Stimulated activated CD8-positive, alpha-beta memory T cell treated with anti-CD3 and anti-CD28 coated beads, Interleukin-15, amount 100 ng/mL, for 48 hours (primary cell): ENCODE measurements at regions not wholly inside any gene's neighbourhood (a gene's known extent, or its start where the extent isn't known, plus 50 kb on each side); places are given as distances from the start of the nearest gene placed in this dataset.
A peak's percentile ranks its signal among the peaks of the same experiment; 100 is the strongest.
"Not testable (repeated sequence)": the region's sequence is repeated elsewhere in the genome, so short reads cannot be mapped to it uniquely, and the experiment has no call there.

Source experiments
- DNase-seq, 2 donors: peaks; one replicate each; pipeline ENCODE4 v3.0.0-alpha.2; 2020; ENCODE audit warnings: low read depth in 2 of 2

GRCh38 chr6:11326116-11326515 lies 93.6 kb upstream of the NEDD9 start:
- no peak for DNase-seq

DNA sequence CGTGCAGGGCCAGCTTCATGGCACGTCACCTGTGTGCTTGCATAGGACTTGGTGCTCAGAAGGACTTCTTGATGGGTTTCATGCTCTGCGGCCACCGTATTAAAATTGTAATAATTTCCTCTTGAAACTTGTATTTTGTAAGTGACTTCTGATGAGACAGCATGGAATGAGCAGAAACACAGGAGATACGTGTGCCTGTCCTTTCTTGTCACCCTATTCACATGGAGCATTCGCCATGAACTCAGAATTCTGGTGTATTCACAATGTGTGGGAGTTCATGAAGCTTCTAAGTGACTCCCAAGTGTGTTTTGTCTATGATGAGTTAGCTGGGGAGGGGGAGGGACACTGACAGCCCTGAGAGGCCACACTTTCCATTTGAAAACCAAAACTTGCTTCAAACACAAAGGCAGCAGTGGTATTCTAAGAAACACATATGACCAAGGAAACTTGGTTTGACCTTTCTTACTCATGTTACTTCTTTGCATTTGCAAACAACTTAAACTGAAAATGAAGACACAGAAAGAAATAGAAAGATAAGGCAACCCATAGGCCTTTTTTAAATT lies 92.1 kb upstream of the NEDD9 start:
- DNase-seq = peak; percentile 56 to 58

DNA sequence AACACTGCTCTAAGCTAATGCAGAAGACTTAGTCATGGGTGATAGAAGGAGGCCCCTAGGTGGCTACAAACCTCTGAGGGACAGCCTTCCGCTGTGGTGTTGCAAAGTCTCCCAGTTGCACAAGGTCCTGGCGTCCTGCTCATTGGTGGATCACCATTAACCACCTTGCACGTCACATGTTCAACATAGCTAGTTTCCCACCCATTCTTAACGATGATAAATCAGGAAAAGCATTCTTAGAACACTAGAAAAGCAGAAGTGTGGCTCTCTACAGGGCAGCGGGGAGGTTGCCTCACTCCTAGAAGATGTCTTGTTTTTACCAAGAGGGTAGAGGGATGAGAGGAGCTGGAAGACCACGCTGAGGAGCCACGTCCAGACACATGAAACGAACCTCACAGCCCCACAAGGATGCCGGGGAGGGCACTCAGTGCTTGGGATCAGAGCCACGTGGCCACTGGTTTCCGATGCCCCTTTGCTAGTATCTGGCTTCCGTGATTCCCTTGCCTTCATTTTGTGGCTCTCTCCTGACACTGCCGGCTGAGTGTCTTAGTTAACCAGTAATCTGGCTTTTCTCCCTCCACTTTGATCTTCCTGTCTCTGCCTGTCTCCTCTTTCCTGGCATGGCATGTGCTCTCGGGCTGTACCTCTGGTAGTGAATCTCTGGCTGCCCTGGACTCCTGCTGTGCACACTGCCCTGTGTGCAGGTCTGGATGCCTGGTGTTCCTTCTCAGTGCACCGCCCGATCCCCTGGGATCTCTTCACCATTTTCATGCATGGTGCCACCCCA lies 91.4 kb upstream of the NEDD9 start:
- DNase-seq = no peak

DNA sequence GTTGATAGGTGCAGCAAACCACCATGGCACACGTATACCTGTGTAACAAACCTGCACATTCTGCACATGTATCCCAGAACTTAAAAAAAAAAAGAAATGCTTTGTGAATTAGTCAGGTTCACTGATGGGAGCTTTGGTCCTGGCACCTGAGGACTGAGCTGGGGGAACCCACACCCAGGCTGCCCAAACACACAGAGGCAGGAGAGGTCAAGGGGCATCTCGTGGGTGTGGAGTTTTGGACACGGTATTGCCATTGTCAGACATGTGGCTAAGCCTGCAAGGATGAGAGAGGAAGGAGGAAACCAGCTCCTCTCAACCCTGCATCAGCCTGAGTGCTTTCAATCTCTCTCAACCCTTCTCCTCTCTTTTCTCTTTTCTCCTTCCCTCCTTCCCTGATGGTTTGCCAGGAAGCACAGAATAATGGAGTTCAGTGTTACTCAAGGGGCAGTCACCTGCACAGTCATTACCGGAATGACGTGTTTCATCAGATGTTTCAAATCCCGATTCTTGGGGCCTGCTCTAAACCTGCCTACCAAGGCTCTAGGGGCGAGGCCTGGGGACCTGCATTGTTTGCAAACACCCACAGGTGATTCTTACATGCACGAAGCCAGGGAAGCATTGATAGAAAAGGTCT lies 89.9 kb upstream of the NEDD9 start:
- DNase-seq = no peak

GRCh38 chr6:11320914-11321597 lies 88.6 kb upstream of the NEDD9 start:
- DNase-seq = no peak

DNA sequence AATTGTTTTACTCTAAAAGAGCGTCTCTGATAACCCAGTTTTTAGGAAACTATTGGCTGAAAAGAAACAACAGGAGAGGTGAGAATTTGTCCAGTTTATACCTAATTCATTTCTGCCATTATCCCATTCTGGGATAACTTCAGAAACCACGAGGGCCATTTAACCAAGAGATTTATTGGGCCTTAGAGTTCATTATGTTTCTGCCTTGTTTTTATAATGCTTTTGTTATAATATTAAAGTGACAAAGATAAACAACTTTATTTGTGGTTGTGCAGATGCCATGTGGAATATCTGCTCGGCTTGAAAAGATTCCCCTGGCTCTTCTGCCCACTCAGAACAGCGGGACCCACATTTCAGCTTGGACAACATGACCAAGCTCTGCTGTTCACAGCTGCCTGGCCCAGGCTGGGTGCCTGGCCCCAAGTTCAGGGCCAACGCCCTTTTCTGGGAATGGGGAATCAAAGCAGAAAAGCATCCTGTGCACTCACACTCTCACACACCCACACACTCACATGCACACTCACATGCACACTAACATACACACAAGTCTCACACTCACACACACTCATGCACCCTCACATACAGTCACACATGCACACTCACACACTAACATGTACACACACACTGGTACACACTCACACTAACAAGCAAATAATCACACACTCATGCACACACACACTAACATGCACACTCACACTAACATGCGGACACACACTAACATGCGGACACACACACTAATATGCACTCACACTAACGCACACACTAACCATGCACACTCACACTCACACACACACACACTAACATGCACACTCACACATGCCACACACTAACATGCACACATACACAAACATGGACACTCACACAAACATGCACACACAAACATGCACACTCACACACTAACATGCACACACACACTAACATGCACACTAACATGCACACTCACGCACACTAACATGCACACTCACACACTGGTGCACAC lies 86.7 kb upstream of the NEDD9 start:
- DNase-seq = no peak

GRCh38 chr6:11317885-11318771 lies 85.7 kb upstream of the NEDD9 start:
- peak; percentile 56 to 57 for DNase-seq

DNA sequence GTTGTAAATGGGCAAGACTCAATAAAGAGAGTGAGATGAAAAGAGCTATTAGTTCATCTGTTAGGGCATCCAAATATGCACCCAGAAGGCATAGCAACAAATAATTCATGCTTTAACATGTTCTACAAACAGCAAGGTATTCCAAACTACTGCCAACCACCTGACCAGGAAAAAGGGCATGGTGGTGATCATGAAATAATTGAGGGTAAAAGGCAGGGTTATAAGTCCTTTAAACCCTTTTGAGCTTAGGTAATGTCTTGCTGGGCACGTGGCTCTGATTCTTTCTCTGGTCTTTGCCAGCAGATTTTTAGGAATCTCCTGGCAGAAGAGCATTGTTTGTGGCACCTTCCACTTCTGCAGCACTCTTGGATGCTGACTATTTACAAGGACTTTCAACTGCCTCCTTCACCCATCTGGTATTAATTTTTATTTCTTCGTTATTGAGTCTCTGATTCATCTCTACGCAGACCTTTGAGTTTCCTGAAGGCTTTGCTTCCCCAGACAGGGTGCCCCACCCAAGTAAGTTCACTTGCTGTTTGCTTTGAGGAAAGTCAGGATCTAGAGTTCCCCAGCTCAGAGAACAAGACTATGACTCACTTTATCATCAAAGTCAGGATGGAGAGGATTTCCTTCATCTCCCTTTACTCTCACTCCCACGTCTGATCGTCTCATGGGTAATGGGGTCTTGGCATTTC lies 83.4 kb upstream of the NEDD9 start:
- DNase-seq = no peak

DNA sequence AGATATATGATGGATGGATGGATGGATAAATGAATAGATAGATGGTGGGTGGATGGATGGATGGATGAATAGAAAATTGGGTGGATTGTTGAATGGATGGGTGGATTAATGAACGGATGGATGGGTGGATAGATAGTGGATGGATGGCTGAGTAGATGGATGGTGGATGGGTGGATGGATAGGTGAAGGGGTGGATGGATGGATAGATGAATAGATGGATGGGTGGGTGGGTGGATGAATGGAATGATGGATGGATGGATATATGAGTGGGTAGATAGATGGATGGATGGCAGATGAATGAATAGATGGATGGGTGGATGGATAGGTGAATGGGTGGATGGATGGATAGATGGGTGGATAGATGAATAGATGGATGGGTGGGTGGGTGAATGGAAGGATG lies 80.7 kb upstream of the NEDD9 start:
- no peak for DNase-seq

DNA sequence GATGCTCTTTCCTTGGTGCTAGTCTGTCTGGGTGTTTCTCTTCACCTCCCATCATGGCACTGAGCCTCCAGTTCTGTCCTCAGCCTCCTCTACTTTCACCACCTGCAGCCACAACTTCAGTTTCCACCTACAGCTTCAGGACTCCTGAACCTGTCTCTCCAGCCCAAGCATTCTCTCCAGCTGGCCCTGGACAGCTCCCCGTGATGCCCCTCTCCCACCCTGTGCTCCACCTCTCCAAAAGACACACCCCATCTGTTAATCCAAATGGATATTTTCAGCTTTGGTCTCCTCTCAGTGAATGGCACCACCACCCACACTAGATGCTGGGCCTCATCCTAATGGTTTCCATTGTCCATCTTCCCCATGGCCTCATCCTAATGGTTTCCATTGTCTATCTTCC lies 79.5 kb upstream of the NEDD9 start:
- DNase-seq = no peak

DNA sequence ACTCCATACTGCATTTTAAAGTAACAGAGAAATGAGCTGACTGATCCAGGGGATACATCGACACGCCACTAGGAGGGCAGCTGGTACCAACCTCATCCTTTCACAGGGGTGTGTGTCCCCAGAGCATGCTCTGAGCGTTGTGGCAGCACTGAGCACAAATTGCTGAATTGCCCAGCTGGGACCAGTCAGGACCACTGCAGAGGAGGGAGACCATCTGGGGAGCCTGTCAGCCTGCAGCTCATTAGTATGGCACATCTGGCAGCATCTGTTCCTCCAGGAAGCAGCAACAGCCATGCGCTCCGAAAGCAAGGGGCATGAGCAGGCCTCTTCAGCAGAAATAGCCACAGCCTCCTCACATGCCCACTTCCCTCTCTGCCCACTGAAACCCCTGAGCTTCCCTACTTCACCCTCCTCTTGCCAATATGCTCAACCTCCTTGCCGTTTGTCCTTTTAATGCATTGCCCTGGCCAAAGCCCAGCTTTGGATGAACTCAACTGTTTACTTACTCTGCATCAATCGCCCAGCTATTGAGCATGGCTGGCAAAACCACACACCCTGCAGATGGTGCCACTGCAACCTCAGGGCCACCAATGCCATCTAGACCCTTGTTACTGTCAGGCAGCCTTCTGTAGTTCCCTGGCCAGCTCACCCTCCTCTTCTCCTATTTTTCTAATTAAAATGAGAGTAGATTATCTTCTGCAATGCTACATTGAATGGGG lies 77.6 kb upstream of the NEDD9 start:
- no peak for DNase-seq

- DNase-seq = no peak
Measured at GRCh38 chr6:11307226-11307625, 74.8 kb upstream of the NEDD9 start.

DNA sequence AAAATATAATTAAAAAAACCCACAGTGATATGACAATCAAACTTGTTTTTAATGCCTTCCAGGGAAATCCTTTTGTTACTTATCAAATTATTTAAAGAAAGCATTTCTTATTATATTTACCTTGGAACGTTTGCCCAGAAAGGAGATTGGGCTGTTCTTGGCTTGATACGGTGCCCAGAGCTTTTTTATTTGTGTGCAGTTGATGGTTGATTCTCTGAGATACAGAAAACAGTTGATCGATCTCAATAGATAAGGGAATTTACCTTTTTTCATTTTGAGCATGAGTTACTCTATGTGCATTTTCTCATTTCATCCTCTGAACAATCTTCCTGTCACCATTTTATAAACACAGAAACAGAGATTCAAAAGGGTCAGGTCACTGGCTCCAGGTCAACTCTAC lies 72.5 kb upstream of the NEDD9 start:
- no peak for DNase-seq

DNA sequence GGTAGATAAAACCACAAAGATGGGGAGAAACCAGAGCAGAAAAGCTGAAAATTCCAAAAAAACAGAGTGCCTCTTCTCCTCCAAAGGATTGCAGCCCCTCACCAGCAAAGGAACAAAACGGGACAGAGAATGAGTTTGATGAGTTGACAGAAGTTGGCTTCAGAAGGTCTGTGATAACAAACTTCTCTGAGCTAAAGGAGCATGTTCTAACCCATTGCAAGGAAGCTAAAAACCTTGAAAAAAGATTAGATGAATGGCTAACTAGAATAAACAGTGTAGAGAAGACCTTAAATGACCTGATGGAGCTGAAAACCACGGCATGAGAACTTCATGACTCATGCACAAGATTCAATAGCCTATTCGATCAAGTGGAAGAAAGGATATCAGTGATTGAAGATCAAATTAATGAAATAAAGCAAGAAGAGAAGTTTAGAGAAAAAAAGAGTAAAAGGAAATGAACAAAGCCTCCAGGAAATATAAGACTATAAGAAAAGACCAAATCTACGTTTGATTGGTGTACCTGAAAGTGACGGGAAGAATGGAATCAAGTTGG lies 67.5 kb upstream of the NEDD9 start:
- not testable (repeated sequence) for DNase-seq

DNA sequence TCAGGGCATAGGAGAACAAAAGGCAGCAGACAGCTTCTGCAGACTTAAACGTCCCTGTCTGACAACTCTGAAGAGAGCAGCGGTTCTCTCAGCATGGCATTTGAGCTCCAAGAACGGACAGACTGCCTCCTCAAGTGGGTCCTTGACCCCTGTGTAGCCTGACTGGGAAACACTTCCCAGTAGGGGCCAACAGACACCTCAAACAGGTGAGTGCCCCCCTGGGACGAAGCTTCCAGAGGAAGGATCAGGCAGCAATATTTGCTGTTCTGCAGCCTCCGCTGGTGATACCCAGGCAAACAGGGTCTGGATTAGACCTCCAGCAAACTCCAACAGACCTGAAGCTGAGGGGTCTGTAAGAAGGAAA lies 66.9 kb upstream of the NEDD9 start:
- DNase-seq = not testable (repeated sequence)

- no peak for DNase-seq
Measured at GRCh38 chr6:11298651-11299420, 66.4 kb upstream of the NEDD9 start.

DNA sequence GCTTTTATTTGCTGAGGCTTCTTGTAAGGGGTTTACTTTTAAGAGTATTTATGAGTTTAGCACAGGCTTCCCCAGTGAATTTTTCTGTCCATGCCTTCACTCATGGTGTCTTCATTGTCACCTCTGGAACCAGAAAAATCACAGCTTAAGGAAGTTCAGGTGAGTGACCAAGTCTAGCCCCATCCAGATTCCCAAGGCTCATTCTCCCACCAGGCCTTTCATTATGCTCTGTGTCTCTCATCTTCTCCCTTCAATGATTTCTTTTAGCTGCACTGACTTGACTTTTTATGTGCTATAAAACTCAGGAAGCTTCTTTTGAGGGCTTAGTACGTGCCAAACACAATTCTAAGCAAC lies 64.9 kb upstream of the NEDD9 start:
- no peak for DNase-seq
